Neural cell (in vitro differentiated cells): ENCODE measurements at regions not wholly inside any gene's neighbourhood (a gene's known extent, or its start where the extent isn't known, plus 50 kb on each side); places are given as distances from the start of the nearest gene placed in this dataset.

Experiments
- POLR2AphosphoS5 ChIP-seq: IDR thresholded peaks from 2 replicates; pipeline ENCODE4 v1.6.1; 2012
- REST ChIP-seq: IDR thresholded peaks from 2 replicates; pipeline ENCODE4 v1.6.1; 2012; ENCODE audit warnings: borderline replicate concordance
- TF ChIP-seq, protein P1 (sequence below): fragments of 450-650 bp; IDR thresholded peaks from 2 replicates; pipeline ENCODE4 v1.5.1; 2014; ENCODE audit warnings: antibody characterized with exemption, mild to moderate bottlenecking, moderate library complexity; ENCODE audit not compliant: poor library complexity, severe bottlenecking

- TF ChIP-seq POLR2AphosphoS5 (no peak), REST (no peak)
- TF ChIP-seq, protein P1, sequence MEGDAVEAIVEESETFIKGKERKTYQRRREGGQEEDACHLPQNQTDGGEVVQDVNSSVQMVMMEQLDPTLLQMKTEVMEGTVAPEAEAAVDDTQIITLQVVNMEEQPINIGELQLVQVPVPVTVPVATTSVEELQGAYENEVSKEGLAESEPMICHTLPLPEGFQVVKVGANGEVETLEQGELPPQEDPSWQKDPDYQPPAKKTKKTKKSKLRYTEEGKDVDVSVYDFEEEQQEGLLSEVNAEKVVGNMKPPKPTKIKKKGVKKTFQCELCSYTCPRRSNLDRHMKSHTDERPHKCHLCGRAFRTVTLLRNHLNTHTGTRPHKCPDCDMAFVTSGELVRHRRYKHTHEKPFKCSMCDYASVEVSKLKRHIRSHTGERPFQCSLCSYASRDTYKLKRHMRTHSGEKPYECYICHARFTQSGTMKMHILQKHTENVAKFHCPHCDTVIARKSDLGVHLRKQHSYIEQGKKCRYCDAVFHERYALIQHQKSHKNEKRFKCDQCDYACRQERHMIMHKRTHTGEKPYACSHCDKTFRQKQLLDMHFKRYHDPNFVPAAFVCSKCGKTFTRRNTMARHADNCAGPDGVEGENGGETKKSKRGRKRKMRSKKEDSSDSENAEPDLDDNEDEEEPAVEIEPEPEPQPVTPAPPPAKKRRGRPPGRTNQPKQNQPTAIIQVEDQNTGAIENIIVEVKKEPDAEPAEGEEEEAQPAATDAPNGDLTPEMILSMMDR: no peak
Measured at GRCh38 chr2:225980372-225980771, 580.9 kb downstream of the NYAP2 start.
